GM21737 (cell line): ENCODE measurements at regions not wholly inside any gene's neighbourhood (a gene's known extent, or its start where the extent isn't known, plus 50 kb on each side); places are given as distances from the start of the nearest gene placed in this dataset.

Source experiments
- ATAC-seq: cut with Tn5 transposase; IDR thresholded peaks from one replicate; pipeline ENCODE4 v1.9.1; 2021; ENCODE audit warnings: mild to moderate bottlenecking, moderate library complexity; ENCODE audit not compliant: unreplicated experiment

GRCh38 chr3:106720510-106720909 lies 656.7 kb upstream of the CCDC54 start:
- no peak for ATAC-seq

DNA sequence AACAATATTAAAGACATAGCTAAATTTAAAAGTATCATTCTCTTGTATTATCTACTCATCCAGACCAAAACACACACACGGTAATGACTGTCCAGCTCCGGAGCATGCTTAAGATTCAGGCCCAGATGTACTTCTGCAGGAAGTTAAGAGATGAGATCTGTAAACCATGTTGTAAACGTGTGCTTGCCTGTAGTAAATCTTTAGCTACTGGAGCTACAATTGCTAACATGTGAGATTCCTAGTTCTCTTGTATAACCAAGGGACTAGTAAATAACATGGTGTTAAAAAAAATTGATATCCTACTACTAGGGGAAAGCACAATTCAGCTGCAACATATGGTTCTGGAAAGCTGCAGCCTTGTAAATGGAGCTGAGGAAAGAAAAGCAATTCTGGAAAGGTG lies 651.7 kb upstream of the CCDC54 start:
- no peak for ATAC-seq

GRCh38 chr3:106728315-106729098 lies 648.7 kb upstream of the CCDC54 start:
- no peak for ATAC-seq

GRCh38 chr3:106729481-106729880 lies 647.8 kb upstream of the CCDC54 start:
- ATAC-seq = no peak

DNA sequence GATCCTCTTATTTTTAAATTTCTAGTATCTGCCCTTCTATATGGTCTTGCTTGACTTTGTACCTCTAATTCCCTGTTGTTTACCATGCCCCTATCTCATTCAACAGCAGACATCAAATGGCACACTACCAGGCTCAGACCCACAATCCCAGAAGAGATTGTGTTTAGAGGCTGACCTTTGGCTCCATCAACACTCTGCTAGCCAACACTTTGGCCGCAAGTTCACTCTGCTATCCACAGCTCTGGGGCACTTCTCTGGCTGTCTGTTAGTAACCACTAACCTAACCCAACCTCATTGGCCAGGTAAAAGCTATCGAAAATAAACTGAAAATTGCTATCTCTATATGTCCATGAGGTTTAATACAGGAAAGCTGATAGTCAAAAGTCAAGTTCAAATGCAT lies 646.0 kb upstream of the CCDC54 start:
- ATAC-seq = no peak

DNA sequence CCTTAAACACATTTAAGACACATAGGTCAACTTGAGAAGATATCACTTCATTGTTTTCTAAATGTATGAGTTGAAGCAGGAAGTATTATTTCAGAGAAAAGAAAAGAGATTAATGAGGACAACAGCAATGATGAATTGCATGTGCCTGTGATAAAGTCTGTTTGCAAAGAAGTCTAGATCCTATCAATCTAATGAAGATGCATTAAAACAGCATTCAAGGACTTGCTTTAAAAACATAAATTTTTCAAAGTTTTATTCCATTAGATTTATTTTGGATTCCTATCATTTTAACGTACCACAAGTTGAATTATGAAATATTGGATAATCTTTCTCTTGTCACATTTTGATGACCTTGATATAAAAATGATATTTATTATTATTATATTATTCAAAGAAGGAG lies 642.5 kb upstream of the CCDC54 start:
- no peak for ATAC-seq

DNA sequence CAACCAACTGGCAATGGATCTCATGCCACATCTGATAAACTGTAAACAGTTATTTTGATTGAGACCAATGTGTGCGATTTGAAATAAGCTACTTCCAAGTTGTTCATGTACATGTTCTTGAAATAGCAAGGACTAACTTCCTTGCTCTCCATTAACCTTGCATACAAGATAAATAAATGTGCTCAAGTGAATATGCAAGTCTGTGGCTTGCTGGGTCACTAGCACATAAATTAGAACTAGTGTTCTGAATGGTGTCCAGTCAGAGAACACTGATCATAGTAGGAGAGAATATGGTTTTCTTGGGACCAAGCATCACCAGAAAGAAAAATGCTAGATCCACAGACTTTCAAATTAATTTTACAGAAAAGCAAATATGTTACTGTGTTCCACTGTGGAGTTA lies 640.0 kb upstream of the CCDC54 start:
- ATAC-seq = no peak

DNA sequence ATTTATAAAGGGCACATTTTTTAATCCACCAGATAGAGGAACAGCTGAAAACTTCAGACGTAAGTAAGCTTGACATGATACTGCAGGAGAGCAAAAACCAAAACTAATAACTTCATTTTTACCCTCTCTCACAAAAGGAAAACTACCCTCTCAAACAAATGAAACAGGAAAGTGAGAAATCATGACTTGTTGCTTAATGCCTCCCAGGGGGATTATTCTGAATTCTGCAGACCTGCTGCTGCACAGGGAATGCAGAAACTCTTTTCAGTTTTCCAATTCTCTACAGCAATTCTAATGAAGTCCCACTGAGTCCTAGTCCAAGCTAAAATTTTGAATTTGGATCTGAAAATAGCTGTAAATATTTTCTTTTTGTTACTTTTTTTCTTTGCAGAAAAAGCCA lies 637.1 kb upstream of the CCDC54 start:
- ATAC-seq = no peak

GRCh38 chr3:106745344-106746168 lies 631.7 kb upstream of the CCDC54 start:
- ATAC-seq = no peak

GRCh38 chr3:106746286-106746685 lies 631.0 kb upstream of the CCDC54 start:
- ATAC-seq = no peak

DNA sequence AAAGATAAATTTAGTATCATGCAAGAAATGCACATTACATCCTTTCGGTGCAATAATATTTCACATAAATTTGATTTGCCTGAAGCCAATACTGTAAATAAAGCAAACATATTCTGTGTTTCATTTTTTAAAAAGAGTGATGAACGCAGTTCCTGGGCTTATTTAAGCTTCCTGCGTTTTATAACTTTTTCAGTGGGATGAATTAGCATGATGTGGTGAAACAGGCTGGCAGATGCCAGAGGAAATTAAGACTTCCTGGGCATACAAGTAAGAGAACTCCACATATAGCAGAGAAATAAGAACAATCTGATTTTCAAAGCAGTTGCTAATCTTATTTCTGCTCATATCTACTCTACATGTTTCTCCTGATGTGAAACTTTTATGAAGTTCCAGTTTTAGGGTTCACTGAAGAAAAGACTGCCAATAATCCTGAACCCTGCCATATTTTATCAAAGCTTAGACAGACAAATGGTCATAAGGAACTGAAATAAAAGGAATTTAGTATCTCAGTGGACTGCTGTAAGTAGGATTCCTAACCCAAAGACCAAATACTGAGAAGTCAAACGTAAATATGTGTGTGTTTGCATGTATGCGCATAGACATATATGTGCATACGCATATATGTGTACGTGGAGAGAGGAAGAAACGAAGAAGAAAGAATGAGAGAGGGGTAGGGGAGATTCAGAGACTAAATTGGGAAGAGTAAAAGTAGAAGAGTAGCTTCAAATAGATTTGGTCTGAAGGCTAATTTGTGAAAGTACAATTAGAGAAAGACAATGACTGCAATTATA lies 628.6 kb upstream of the CCDC54 start:
- ATAC-seq = no peak

DNA sequence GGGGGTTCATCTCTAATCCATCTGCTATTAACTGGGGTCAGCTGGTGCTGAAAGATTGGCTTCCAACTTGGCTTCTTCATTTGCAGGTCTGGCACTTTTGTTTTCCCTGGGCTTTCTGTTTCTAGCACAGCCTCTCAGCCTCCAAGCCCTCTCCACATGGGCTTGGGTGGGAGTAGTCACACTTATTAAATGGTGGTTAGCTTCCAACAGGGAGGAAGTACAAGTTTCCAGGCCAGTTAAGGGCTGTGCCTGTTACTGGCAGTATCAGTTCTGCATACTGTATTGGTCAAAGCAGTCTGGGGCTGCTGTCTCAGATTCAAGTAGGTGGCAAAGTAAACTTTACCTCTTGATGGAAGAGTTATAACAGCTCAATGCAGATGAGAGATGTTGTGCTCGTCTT lies 627.1 kb upstream of the CCDC54 start:
- no peak for ATAC-seq

- no peak for ATAC-seq
Observed at GRCh38 chr3:106755336-106755735, 621.9 kb upstream of the CCDC54 start.

- no peak for ATAC-seq
Observed at GRCh38 chr3:106756901-106757300, 620.3 kb upstream of the CCDC54 start.

- ATAC-seq = no peak
Observed at GRCh38 chr3:106758459-106758858, 618.8 kb upstream of the CCDC54 start.

DNA sequence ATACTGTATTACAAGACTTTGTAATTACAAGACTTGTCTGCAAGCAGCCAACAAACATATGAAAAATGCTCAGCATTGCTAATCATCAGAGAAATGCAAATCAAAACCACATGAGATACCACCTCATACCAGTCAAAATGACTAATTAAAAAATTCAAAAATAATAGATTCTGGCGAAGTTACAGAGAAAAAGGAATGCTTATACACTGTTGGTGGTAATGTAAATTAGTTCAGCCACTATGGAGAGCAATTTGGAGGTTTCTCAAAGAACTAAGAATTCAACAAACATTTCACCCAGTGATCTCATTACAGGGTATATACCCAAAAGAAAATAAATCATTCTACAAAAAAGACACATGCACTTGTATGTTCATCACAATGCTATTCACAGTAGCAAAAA lies 617.5 kb upstream of the CCDC54 start:
- no peak for ATAC-seq

GRCh38 chr3:106765342-106765741 lies 611.9 kb upstream of the CCDC54 start:
- ATAC-seq = no peak

DNA sequence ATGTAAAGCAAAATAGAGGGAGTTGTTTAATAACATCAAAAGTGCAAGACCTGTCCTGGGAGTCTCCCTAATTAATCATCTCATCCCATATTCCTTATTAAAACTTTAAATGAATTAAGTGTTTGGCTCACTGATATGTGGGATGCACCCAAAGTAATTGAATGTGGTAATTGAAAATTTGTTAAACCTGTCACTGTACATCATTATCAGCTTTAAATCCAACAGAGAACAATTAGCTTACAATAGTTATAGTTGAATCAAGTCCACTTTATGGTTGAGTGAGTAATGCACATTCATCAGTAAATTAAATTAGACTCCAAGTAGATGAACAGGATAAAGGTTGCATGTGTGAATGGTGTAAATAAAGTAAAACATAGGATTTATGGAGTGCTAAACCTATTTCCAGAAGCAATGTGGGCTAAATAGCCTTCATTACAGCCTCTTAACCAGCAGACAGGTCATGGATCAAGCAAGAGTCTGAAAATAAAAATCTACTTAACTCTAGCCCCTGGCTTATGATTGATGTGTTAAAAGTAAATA lies 608.2 kb upstream of the CCDC54 start:
- no peak for ATAC-seq

- ATAC-seq = no peak
Observed at GRCh38 chr3:106773795-106774194, 603.4 kb upstream of the CCDC54 start.

DNA sequence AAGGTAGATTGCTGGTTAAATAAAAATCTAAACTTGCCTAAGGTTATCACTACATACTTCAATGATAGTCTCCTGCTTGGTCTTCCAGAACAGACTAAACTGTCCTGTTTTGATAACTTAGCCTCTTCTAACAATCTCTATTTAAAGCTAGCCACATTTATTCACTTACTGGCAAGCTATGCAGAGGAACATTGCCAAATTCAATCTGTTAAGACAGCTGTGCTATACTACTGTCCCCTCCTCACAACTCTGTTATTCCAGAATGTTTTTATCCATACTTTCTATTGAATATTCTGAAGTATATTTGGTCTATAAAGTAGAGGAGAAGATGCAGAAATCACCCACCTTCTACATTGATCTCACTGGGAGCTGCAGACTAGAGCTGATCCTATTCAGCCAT lies 594.0 kb upstream of the CCDC54 start:
- ATAC-seq = no peak

GRCh38 chr3:106789276-106789675 lies 588.0 kb upstream of the CCDC54 start:
- no peak for ATAC-seq
